Activated CD4-positive, alpha-beta memory T cell treated with anti-CD3 and anti-CD28 coated beads, Interleukin-2, amount 10 ng/mL, durations not matched to agents 7 days and 5 days (primary cell): ENCODE measurements at regions not wholly inside any gene's neighbourhood (a gene's known extent, or its start where the extent isn't known, plus 50 kb on each side); places are given as distances from the start of the nearest gene placed in this dataset.
A peak's percentile ranks its signal among the peaks of the same experiment; 100 is the strongest.
"Not testable (repeated sequence)": the region's sequence is repeated elsewhere in the genome, so short reads cannot be mapped to it uniquely, and the experiment has no call there.

ENCODE experiments used
- CTCF ChIA-PET: fragments of 350-600 bp; sonication (Branson Sonifier 250); formaldehyde crosslinking; loops from one replicate; lab custom pipeline; 2021; ENCODE audit warnings: antibody characterized with exemption, inconsistent platforms; lab: Charles Lee
- POLR2A ChIA-PET: fragments of 350-600 bp; sonication (Branson Sonifier 250); formaldehyde crosslinking; loops from one replicate; lab custom pipeline; 2021; ENCODE audit warnings: antibody characterized with exemption; lab: Charles Lee
- DNase-seq: peaks from one replicate; pipeline ENCODE4 v3.0.0-alpha.2; 2020
- H3K27ac Mint-ChIP-seq: one replicate; pipeline ENCODE4 v1.8.0; 2021; ENCODE audit warnings: mild to moderate bottlenecking, mixed read lengths
- H3K27me3 Mint-ChIP-seq: one replicate; pipeline ENCODE4 v1.8.0; 2021; ENCODE audit warnings: mixed read lengths
- H3K36me3 Mint-ChIP-seq: one replicate; pipeline ENCODE4 v1.8.0; 2021; ENCODE audit warnings: low read depth, mixed read lengths
- H3K4me1 Mint-ChIP-seq: one replicate; pipeline ENCODE4 v1.8.0; 2021; ENCODE audit warnings: mixed read lengths
- H3K4me3 Mint-ChIP-seq: one replicate; pipeline ENCODE4 v1.8.0; 2021; ENCODE audit warnings: mild to moderate bottlenecking, mixed read lengths
- H3K9me3 Mint-ChIP-seq: one replicate; pipeline ENCODE4 v1.8.0; 2021; ENCODE audit warnings: mixed read lengths

DNA sequence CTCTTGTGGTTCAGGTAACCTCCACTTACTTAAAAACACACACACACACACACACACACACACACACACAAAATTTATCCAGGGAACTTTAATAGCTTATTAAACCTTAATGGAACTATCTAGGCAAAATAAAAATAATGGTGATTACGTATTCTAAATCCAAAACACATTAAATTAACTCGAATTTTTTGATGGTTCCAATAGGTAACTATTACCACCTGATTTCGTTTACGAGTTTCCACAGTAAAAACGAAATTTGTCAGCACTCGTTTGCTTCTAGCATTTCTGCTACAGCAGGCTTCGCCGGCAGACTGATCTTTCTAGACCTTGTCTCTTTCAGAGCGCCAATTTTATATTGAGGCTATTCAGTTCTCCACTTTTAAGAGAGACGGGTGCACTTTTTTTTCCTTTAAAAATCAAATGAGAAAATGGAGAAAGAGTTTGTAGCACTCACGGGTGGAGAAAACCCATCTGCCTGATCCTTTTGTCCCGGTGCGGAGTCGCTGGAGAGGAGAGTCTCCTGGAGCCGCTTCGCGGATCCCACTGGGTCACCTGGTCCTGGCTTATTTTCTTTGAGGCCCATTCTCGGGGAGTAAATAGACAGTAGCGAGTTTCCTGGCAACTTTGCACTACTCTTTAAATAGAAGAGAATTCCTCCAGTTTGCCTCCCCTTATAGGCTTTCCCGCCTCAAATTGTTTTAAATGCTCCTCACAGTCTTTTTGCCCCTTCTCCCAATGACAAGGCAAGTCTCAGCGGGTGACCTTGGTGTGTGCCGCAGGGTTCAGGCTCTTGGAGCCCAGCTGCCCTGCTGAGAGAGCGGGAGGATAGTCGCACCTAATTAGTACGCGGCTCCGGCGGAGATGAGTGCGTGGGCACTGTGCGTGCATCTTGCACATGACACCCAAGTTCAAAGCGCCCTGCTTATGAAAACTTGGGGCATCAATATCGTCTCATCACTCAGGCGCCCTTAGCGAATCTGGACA, 117.0 kb downstream of the KCNRG start:
- Mint-ChIP-seq H3K9me3 (peaks cover 10% of the 10 kb centered on the region), H3K36me3 (peaks cover 10% of the 10 kb centered on the region), H3K4me1 (peaks cover 51% of the 10 kb centered on the region), H3K27ac (peak overlapping the region; percentile 25), H3K4me3 (peak overlapping the region; percentile 3), H3K27me3 (peaks cover 71% of the 10 kb centered on the region)
- POLR2A ChIA-PET = interaction anchor here (0.8 to 13.5 kb wide), 3 partner anchors 8 to 780 kb away, joined by 3 to 661 read pairs (median 21); no protein-coding TSS in a partner anchor
- no peak for DNase-seq
- CTCF ChIA-PET = interaction anchor here (0.9 to 1.2 kb wide), 2 partner anchors 135 to 782 kb away, joined by 3 read pairs; no protein-coding TSS in a partner anchor

DNA sequence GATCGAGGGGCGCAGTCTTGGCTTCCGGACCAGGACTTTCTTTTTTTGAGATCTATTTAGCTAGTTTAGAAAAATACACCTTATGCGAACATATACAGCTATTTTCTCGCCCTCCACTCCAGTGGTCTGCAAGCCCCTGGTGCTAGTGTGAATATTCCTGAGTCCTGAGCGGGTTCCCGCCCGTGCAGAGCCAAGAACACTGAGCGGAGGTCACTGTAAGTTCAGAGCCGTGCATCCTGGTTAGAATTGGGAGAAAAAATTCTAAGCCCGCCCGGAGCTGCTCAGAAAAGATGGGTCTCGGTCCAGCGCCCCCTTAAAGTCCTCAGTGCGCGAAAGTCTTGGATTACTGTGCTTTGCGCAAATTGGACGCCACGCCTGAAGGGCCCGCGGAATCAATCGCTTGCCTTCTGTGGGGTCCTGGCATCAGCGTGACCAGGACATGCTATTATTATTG, 117.7 kb downstream of the KCNRG start:
- CTCF ChIA-PET = interaction anchor here (0.9 to 1.2 kb wide), 2 partner anchors 135 to 781 kb away, joined by 3 read pairs; no protein-coding TSS in a partner anchor
- Mint-ChIP-seq H3K4me3 (peak overlapping the region; percentile 3), H3K4me1 (peaks cover 45% of the 10 kb centered on the region), H3K36me3 (peaks cover 9% of the 10 kb centered on the region), H3K9me3 (peaks cover 10% of the 10 kb centered on the region), H3K27me3 (peaks cover 76% of the 10 kb centered on the region), H3K27ac (no peak overlapping the region)
- DNase-seq = no peak
- POLR2A ChIA-PET = interaction anchor here (4.0 to 13.5 kb wide), 2 partner anchors 8 to 55 kb away, joined by 21 to 661 read pairs; no protein-coding TSS in a partner anchor

DNA sequence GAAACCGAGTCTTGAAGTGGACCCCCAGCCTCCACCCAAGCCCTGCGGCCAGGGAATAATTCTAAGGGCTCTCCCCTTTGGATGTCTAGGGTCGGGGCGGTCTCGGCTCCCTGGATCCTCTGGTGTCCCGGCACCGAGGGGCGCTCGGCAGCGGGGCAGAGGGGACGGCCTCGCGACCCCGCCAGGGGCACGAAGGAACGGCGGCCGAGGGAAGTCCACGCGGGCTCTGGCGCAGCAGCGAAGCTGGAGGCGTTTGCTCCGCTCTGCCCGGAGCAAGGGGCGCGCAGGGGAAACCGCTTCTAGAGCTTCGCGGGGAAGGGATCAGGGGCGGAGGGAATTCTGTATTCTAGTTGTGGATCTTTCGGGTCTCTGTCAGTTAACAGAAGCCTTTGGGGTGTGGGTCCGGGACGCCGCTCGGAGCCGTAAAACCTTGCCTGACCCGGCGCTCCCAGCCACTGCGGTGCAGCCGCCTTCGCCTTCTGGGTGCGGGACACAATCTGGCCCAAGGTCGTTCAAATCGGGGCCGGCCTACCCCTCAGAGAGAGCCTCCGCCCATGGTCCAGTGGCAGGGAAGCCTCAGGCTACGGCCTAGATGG, 118.2 kb downstream of the KCNRG start:
- peaks cover 40% of the 10 kb centered on the region for H3K4me1 Mint-ChIP-seq
- peaks cover 10% of the 10 kb centered on the region for H3K9me3 Mint-ChIP-seq
- peaks cover 74% of the 10 kb centered on the region for H3K27me3 Mint-ChIP-seq
- peaks cover 6% of the 10 kb centered on the region for H3K36me3 Mint-ChIP-seq
- no peak overlapping the region for H3K27ac Mint-ChIP-seq
- ChIA-PET POLR2A (interaction anchor here (4.0 to 13.5 kb wide), 2 partner anchors 9 to 55 kb away, joined by 21 to 661 read pairs; no protein-coding TSS in a partner anchor), CTCF (interaction anchor here (0.9 to 1.2 kb wide), 2 partner anchors 136 to 780 kb away, joined by 3 read pairs; no protein-coding TSS in a partner anchor)
- no peak for DNase-seq
- H3K4me3 Mint-ChIP-seq = no peak overlapping the region

DNA sequence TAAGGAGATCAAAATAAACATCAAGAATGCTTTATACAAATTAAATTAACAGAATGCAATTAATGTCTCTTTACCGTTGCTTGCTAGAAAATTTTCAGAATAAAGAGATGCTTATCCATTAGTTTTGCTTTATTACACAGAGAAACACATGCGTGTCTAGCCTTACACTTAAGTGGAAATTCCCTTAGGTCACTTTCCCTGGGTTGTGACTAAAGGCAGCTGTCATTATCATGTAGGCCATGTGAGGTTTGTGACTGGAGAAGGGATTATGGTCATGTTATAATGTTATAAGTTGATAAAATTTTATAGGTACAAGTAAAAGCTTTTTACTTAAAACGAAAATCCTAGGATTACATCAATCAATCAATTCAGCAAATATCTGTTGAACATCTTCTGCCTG, 121.0 kb downstream of the KCNRG start:
- peaks cover 10% of the 10 kb centered on the region for H3K9me3 Mint-ChIP-seq
- ChIA-PET CTCF (interaction anchor here (1.1 kb wide), 1 partner anchor 16 kb away, joined by 3 read pairs; no protein-coding TSS in a partner anchor), POLR2A (interaction anchor here (1.4 to 1.6 kb wide), 2 partner anchors 10 to 11 kb away, joined by 4 read pairs; no protein-coding TSS in a partner anchor)
- no peak overlapping the region for H3K27ac Mint-ChIP-seq
- no peak overlapping the region for H3K4me3 Mint-ChIP-seq
- peaks cover 6% of the 10 kb centered on the region for H3K36me3 Mint-ChIP-seq
- DNase-seq = no peak
- H3K27me3 Mint-ChIP-seq = peaks cover 69% of the 10 kb centered on the region
- peaks cover 21% of the 10 kb centered on the region for H3K4me1 Mint-ChIP-seq

DNA sequence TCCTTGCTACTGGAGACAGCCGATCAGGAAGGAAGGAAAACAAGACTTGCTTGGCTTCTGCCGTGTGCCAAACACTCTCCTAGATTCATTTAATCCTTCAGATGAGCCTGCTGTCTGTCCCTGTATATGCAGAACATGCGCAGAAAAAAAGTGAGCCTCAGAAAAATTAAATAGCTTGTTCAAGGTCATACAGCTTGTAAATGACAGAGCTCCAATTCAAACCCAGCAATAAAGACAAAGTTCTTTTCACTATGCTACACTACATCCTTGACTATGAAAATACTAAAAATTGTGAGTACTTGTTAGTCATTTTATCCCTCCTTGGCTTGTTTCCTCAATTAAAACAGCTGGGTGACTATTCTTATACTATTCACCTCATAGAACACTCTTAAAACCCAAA, 121.4 kb downstream of the KCNRG start:
- Mint-ChIP-seq H3K4me3 (no peak overlapping the region), H3K4me1 (peaks cover 17% of the 10 kb centered on the region), H3K36me3 (peaks cover 6% of the 10 kb centered on the region), H3K9me3 (peaks cover 10% of the 10 kb centered on the region), H3K27ac (no peak overlapping the region), H3K27me3 (peaks cover 67% of the 10 kb centered on the region)
- ChIA-PET CTCF (interaction anchor here (1.1 kb wide), 1 partner anchor 17 kb away, joined by 3 read pairs; no protein-coding TSS in a partner anchor), POLR2A (interaction anchor here (1.4 to 1.6 kb wide), 2 partner anchors 10 to 12 kb away, joined by 4 read pairs; no protein-coding TSS in a partner anchor)
- no peak for DNase-seq

DNA sequence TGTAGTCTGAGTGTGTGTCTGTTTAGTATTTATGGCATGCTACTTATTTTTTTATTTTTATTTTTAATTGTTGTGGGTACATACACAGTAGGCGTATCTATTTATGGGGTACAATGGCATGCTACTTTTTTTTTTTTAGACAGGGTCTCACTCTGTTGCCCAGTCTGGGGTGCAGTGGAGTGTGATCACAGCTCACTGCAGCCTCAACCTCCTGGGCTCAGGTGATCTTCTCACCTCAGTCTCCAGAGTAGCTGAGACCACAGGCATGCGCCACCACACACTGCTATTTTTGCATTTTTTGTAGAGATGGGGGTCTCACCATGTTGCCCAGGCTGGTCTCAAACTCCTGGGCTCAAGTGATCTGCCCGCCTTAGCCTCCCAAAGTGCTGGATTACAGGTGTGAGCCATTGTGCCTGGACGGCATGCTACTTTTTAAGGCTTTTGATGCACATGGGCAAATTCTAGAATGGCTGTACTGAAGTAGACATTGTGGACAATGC, 124.2 kb downstream of the KCNRG start:
- H3K9me3 Mint-ChIP-seq, H3K4me1 Mint-ChIP-seq, H3K36me3 Mint-ChIP-seq, POLR2A ChIA-PET, CTCF ChIA-PET, H3K27ac Mint-ChIP-seq, H3K4me3 Mint-ChIP-seq, DNase-seq: not testable (repeated sequence)
- peaks cover 55% of the 10 kb centered on the region for H3K27me3 Mint-ChIP-seq

DNA sequence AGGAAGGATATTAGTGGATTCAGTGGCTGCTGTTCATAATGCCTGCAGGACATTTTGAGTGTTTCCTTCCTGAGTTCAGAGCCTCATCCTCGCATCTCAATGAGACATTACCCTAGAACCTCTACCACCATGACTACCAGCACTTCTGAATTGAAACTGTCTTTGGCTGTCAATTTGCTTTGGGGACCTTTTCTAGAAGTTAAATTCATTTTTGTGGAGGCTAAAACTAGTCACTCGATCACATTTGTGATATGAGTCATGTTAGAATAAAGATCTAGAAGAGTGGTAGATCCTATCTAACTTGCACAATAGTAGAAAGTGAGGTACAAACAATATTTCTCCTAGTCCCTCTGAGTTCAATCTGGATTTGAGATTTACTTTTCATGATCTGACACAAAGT, 124.9 kb downstream of the KCNRG start:
- H3K27me3 Mint-ChIP-seq = peaks cover 49% of the 10 kb centered on the region
- H3K4me1 Mint-ChIP-seq = peaks cover 7% of the 10 kb centered on the region
- peaks cover 1% of the 10 kb centered on the region for H3K36me3 Mint-ChIP-seq
- no peak overlapping the region for H3K4me3 Mint-ChIP-seq
- no peak overlapping the region for H3K27ac Mint-ChIP-seq
- CTCF ChIA-PET = no interaction called here
- no peak for DNase-seq
- peaks cover 2% of the 10 kb centered on the region for H3K9me3 Mint-ChIP-seq
- POLR2A ChIA-PET = no interaction called here

DNA sequence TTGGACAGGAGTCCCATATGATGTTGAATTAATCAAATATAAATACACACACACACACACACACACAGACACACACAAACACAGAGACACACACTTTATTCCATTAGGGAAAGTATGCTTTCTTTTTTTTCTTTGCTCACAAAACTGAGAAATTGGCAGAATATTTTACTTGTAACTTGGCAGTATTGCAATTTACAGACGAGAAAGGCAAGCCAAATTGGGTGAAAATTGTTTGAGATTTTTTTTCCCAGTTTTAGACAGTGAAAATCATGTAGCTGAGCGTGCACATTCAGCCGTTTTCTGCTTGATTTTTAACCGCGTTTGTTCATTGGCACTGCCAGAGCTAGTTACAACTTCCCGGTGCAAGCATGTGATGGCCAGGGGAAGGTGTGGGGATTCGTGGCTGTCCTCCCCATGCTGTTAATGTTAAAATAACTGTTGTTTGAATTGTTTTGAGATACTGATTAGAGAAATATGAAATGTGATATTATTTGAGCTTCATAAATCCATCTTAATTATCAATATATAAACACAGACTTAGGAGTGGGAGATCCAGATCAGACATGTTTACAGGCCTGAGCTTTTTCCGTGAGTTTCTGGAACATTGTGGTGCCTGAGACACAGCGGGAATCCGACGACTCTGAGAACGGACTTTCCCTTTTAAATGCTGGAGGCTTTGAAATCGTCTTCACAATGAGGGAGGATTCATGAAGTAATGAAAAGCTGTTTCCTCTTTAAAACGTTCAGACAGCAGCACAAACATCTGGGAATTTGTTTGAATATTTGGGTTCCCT, 125.5 kb downstream of the KCNRG start:
- no peaks in the 10 kb centered on the region for H3K36me3 Mint-ChIP-seq
- ChIA-PET POLR2A (no interaction called here), CTCF (no interaction called here)
- no peaks in the 10 kb centered on the region for H3K9me3 Mint-ChIP-seq
- peaks cover 7% of the 10 kb centered on the region for H3K4me1 Mint-ChIP-seq
- DNase-seq = no peak
- H3K27ac Mint-ChIP-seq = no peak overlapping the region
- no peak overlapping the region for H3K4me3 Mint-ChIP-seq
- H3K27me3 Mint-ChIP-seq = peaks cover 47% of the 10 kb centered on the region

DNA sequence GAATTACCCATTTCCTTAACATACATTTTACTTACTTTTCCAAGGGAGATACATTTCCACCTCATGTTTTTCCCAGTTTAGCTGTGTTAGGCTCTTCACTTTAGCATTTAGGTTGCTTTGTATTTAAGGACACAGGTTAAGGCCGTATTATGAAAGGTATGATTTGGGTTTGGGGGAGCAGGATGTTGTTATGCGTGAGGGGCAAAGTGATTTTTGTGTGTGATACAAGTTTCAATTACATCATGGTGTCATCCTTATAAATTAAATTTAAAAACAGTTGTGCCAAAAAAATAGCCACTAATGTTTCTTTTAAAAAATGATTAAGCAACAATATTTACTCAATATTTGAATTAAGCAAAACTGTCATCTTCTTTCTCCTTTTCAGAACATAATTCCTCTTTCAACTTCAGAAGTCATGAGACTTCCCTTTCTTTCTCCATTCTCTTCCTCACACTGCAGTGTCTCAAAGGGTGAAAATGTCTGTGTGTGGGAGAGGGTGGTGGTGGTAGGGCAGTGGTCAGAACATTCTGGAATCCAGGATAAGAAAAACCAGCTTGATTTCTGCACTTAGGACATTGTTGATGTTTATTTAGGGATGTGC, 126.2 kb downstream of the KCNRG start:
- ChIA-PET CTCF (interaction anchor here (0.5 kb wide), 1 partner anchor 410 kb away, joined by 3 read pairs; no protein-coding TSS in a partner anchor), POLR2A (no interaction called here)
- H3K27me3 Mint-ChIP-seq = peaks cover 51% of the 10 kb centered on the region
- H3K4me3 Mint-ChIP-seq = no peak overlapping the region
- H3K36me3 Mint-ChIP-seq = no peaks in the 10 kb centered on the region
- H3K4me1 Mint-ChIP-seq = peaks cover 7% of the 10 kb centered on the region
- H3K9me3 Mint-ChIP-seq = no peaks in the 10 kb centered on the region
- no peak for DNase-seq
- H3K27ac Mint-ChIP-seq = no peak overlapping the region

DNA sequence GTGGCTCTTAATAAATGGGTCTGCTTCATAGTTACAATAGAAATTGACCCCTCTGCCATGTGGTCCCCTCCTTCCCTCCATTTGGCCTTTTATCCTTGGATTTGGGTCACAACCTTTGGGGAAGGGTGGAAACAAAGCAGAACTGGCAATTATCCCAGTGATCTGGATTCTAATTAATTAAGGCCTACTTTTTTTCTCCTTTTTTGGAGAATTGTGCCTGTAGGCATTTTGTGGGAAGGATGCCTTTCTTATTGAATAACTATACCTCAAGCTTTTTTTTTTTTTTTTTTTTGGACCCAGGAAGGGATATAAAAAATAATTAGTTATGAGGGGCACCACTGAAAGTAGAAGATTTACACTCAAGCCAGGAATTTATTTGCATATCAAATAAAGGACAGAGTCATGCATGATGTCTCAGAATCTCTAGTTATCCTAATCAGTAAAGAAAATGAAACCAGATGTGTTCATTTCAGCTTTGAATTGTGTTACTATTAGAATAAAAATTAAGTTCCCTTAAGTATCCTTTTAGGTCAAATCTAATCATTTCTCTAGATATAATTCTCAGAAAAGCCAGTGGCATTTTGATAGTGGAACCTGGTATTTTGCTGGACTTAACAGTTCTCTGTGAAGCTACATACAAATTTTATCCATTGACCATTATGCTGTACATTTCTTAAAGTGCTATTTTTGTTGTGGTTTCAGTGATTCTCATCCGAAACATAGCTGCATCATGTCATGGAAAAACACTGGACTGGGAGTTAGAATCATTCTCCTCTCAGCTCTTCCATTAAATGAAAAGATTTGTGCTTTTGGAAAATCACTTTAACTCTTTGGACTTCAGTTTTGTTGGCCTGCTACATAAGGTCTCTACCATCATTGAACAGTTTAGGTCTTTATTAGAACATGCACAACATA, 129.3 kb downstream of the KCNRG start:
- no peaks in the 10 kb centered on the region for H3K36me3 Mint-ChIP-seq
- ChIA-PET CTCF (no interaction called here), POLR2A (interaction anchor here (1.5 kb wide), 1 partner anchor 18 kb away, joined by 3 read pairs; no protein-coding TSS in a partner anchor)
- H3K9me3 Mint-ChIP-seq = no peaks in the 10 kb centered on the region
- no peak for DNase-seq
- H3K27me3 Mint-ChIP-seq = peaks cover 47% of the 10 kb centered on the region
- peaks cover 7% of the 10 kb centered on the region for H3K4me1 Mint-ChIP-seq
- H3K4me3 Mint-ChIP-seq = no peak overlapping the region
- no peak overlapping the region for H3K27ac Mint-ChIP-seq

DNA sequence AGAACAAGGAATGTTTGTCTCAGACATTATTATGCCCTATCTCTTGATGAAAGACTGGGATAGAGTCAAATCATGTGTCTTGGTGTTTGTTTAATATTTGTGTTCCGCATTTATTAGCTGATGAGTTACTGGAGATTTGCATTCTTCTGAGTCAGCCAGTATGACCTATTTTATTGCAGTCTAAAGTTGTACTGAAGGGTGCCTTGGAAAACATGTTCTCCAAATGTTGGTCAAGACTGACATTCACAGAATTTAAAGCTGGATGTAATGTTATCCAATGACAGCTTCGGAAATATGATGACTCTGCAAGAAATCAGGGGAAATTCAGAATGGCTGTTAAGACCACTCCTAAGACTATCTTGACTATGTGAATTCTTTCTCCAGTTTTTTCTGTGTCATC, 134.0 kb downstream of the KCNRG start:
- Mint-ChIP-seq H3K36me3 (no peaks in the 10 kb centered on the region), H3K4me1 (peaks cover 21% of the 10 kb centered on the region), H3K4me3 (no peak overlapping the region), H3K27me3 (peaks cover 31% of the 10 kb centered on the region), H3K27ac (no peak overlapping the region), H3K9me3 (no peaks in the 10 kb centered on the region)
- CTCF ChIA-PET = no interaction called here
- no peak for DNase-seq
- POLR2A ChIA-PET = interaction anchor here (1.2 kb wide), 1 partner anchor 24 kb away, joined by 8 read pairs; no protein-coding TSS in a partner anchor
